ENCODE measurements at regions not wholly inside any gene's neighbourhood (a gene's known extent, or its start where the extent isn't known, plus 50 kb on each side); places are given as distances from the start of the nearest gene placed in this dataset.

GRCh38 chr3:61357902-61358301, 106.7 kb upstream of the FHIT start:
- TF ChIP-seq, protein P1, sequence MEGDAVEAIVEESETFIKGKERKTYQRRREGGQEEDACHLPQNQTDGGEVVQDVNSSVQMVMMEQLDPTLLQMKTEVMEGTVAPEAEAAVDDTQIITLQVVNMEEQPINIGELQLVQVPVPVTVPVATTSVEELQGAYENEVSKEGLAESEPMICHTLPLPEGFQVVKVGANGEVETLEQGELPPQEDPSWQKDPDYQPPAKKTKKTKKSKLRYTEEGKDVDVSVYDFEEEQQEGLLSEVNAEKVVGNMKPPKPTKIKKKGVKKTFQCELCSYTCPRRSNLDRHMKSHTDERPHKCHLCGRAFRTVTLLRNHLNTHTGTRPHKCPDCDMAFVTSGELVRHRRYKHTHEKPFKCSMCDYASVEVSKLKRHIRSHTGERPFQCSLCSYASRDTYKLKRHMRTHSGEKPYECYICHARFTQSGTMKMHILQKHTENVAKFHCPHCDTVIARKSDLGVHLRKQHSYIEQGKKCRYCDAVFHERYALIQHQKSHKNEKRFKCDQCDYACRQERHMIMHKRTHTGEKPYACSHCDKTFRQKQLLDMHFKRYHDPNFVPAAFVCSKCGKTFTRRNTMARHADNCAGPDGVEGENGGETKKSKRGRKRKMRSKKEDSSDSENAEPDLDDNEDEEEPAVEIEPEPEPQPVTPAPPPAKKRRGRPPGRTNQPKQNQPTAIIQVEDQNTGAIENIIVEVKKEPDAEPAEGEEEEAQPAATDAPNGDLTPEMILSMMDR (IDR thresholded peaks at IDR 0.05; ENCODE audit: extremely low read depth in 1 of 2, insufficient read depth in 1 of 2, low read depth in 1 of 2, low read length in 2 of 2) = no peak
- TF ChIP-seq MYC (IDR thresholded peaks at IDR 0.05; ENCODE audit: low read depth, low read length) (no peak), POLR2A (IDR thresholded peaks at IDR 0.05; ENCODE audit: low read depth, low read length) (no peak)
- no peak overlapping the region for H3K4me3 ChIP-seq (replicated peaks in 1 of 3; ENCODE audit: insufficient read depth in 1 of 3, low read depth in 1 of 3, low read length in 3 of 3)
- dilution Hi-C loops (cut with MboI; ENCODE audit: extremely low pct_ligation_motif_present, low sequenced_read_pairs) (no loop called here), intact Hi-C loops (cut with micrococcal nuclease) (no loop called here)
- DNase-seq (ENCODE audit: low read depth, low spot score) (no peak), FAIRE-seq (no peak)
- no peaks in the 10 kb centered on the region for H3K9me1 ChIP-seq (replicated peaks; ENCODE audit: control insufficient read depth, extremely low read depth, insufficient read depth, low read length)
- ChIA-PET CTCF (no interaction called here), POLR2A (no interaction called here)
- H3K27ac ChIP-seq (ENCODE audit: insufficient read depth, low read depth, low read length) = no peak overlapping the region
- no peak overlapping the region for H3K9ac ChIP-seq (replicated peaks; ENCODE audit: extremely low read depth, insufficient read depth, low read length)
- no peak overlapping the region for H2AFZ ChIP-seq (ENCODE audit: low read depth, low read length)
- H3K4me1 ChIP-seq (ENCODE audit: control insufficient read depth, extremely low read depth, insufficient read depth, low read length) = no peaks in the 10 kb centered on the region
- H3K4me2 ChIP-seq (ENCODE audit: insufficient read depth, low read length) = no peak overlapping the region
- no peaks in the 10 kb centered on the region for H4K20me1 ChIP-seq (replicated peaks; ENCODE audit: control insufficient read depth, extremely low read depth, insufficient read depth, low read length)
- no TSS peak for BruUV-seq (replicated peaks)
- H3K36me3 ChIP-seq (ENCODE audit: control insufficient read depth in 2 of 2, extremely low read depth in 1 of 2, insufficient read depth in 2 of 2, low read length in 2 of 2) = no peaks in the 10 kb centered on the region
- H3K9me3 ChIP-seq (replicated peaks; ENCODE audit: control insufficient read depth, insufficient read depth, low read length) = no peaks in the 10 kb centered on the region
- H3K27me3 ChIP-seq (ENCODE audit: control insufficient read depth in 2 of 2, insufficient read depth in 2 of 2, low read length in 2 of 2) = no peaks in the 10 kb centered on the region
- no peaks in the 10 kb centered on the region for H3K79me2 ChIP-seq (ENCODE audit: control insufficient read depth, insufficient read depth, low read length)

GRCh38 chr3:61358364-61358763, 107.1 kb upstream of the FHIT start:
- H3K27me3 ChIP-seq (ENCODE audit: control insufficient read depth in 2 of 2, insufficient read depth in 2 of 2, low read length in 2 of 2) = no peaks in the 10 kb centered on the region
- no peaks in the 10 kb centered on the region for H3K9me1 ChIP-seq (replicated peaks; ENCODE audit: control insufficient read depth, extremely low read depth, insufficient read depth, low read length)
- H3K36me3 ChIP-seq (ENCODE audit: control insufficient read depth in 2 of 2, extremely low read depth in 1 of 2, insufficient read depth in 2 of 2, low read length in 2 of 2) = no peaks in the 10 kb centered on the region
- TF ChIP-seq, protein P1 (IDR thresholded peaks at IDR 0.05; ENCODE audit: extremely low read depth in 1 of 2, insufficient read depth in 1 of 2, low read depth in 1 of 2, low read length in 2 of 2) = no peak
- TF ChIP-seq POLR2A (IDR thresholded peaks at IDR 0.05; ENCODE audit: low read depth, low read length) (no peak), JUN (IDR thresholded peaks at IDR 0.05; ENCODE audit: borderline replicate concordance, insufficient read depth, insufficient read length, low read depth) (no peak), GATA2 (IDR thresholded peaks at IDR 0.05; ENCODE audit: insufficient read depth, insufficient read length, low read depth, low read length) (no peak), EZH2 (IDR thresholded peaks at IDR 0.05; ENCODE audit: borderline replicate concordance, low read depth, low read length, severe bottlenecking) (no peak), MYC (IDR thresholded peaks at IDR 0.05; ENCODE audit: low read depth, low read length) (no peak)
- H3K4me3 ChIP-seq (replicated peaks in 1 of 3; ENCODE audit: insufficient read depth in 1 of 3, low read depth in 1 of 3, low read length in 3 of 3) = no peak overlapping the region
- no peaks in the 10 kb centered on the region for H4K20me1 ChIP-seq (replicated peaks; ENCODE audit: control insufficient read depth, extremely low read depth, insufficient read depth, low read length)
- ChIA-PET POLR2A (no interaction called here), CTCF (no interaction called here)
- no TSS peak for BruUV-seq (replicated peaks)
- FAIRE-seq (no peak), DNase-seq (ENCODE audit: low read depth, low spot score) (no peak)
- no peak overlapping the region for H3K4me2 ChIP-seq (ENCODE audit: insufficient read depth, low read length)
- H3K27ac ChIP-seq (ENCODE audit: insufficient read depth, low read depth, low read length) = no peak overlapping the region
- dilution Hi-C loops (cut with MboI; ENCODE audit: extremely low pct_ligation_motif_present, low sequenced_read_pairs) = no loop called here
- H2AFZ ChIP-seq (ENCODE audit: low read depth, low read length) = no peak overlapping the region
- no peaks in the 10 kb centered on the region for H3K79me2 ChIP-seq (ENCODE audit: control insufficient read depth, insufficient read depth, low read length)
- intact Hi-C loops (cut with micrococcal nuclease) = no loop called here
- H3K4me1 ChIP-seq (ENCODE audit: control insufficient read depth, extremely low read depth, insufficient read depth, low read length) = no peaks in the 10 kb centered on the region
- H3K9ac ChIP-seq (replicated peaks; ENCODE audit: extremely low read depth, insufficient read depth, low read length) = no peak overlapping the region
- no peaks in the 10 kb centered on the region for H3K9me3 ChIP-seq (replicated peaks; ENCODE audit: control insufficient read depth, insufficient read depth, low read length)

Data from endothelial cell of umbilical vein (primary cell).